HG02973 (cell line): ENCODE measurements at regions not wholly inside any gene's neighbourhood (a gene's known extent, or its start where the extent isn't known, plus 50 kb on each side); places are given as distances from the start of the nearest gene placed in this dataset.

Experiments
- ATAC-seq: cut with Tn5 transposase; IDR thresholded peaks from one replicate; pipeline ENCODE4 v1.9.1; 2021; ENCODE audit warnings: moderate library complexity; ENCODE audit not compliant: unreplicated experiment

DNA sequence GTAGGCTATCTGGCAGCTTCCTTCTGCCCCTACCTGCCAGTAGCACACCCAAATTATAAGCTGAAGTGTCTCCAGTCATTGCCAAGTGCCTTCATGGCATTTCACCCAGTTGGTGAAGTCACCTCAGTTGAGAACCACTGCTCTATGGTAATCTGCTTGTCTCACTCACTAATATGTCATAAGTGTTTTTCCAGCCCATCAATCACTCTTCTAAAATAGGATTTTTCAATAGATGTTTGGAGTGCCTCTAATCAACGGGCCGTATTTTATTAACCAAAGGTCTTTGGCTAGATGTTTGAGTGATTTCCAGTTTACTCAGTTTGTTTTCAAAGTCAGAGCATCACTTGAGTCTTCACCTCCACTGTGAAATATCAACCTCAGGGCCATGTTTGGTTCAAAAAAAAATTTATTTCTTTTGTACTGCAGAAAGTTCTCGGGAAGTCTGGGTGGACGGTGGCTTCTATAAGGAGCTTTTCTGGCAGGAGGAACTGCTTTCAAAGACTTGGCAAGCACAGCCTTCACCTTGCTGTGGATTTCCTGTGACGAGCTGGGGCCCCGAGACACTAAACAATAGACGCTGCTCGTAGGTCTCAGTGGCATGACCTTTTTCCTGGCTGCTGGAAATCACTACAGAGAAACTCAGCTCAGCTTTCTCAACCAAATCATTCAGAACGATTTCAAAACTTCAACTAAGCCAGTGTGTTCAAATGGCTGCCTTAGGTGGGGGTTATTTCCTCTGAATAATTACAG is 95.2 kb upstream of the FOXF1 start:
- ATAC-seq = no peak

DNA sequence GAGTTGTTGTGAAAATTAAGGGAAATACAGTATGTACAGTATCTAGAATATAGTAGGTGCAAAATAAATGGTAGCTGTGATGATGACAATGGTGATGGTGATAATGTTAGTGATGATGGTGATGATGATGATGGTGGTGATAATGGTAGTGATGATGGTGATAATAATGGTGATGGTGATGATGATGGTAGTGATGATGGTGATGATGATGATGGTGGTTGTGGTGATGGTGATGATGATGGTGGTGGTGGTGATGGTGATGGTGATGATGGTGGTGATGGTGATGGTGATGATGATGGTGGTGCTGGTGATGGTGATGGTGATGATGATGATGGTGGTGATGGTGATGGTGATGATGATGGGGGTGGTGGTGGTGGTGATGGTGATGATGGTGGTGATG is 91.3 kb upstream of the FOXF1 start:
- no peak for ATAC-seq

GRCh38 chr16:86419518-86419917 is 90.8 kb upstream of the FOXF1 start:
- no peak for ATAC-seq

DNA sequence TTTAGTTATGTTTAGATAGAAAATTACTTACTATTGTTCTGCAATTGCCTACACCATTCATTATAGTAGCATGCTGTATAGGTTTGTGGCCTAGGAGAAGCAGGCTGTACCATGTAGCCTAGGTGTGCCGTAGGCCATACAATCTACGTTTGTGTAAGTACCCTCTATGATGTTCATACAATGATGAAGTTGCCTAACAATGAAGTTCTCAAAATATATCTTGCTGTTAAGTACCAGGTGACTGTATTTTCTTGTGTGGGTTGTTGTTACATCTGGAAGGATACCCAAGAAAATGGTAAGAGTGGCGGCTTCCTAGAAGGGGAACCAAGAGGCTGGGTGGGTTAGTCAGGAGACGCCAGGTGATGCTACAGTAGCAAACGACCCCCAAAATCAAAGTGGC is 88.3 kb upstream of the FOXF1 start:
- no peak for ATAC-seq

DNA sequence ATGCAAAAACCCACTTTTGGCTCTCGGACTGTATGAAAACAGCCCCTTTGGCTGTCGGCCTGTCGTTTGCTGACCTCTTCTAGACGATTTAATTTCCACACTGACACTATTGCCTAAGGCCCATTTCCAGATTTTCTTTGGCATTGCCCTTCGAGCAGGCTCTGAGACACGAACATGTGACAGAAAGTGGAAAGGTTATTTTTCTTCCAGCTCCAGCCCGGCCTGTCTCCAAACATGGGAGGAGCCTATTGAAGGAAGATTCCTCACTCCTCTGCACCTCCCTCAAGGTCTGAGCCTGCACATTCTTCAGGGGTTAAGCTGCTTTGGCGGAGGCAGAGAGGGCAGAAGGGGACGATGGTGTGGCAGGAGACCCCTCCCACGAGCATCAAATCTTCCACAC is 85.9 kb upstream of the FOXF1 start:
- no peak for ATAC-seq

GRCh38 chr16:86424985-86425384 is 85.3 kb upstream of the FOXF1 start:
- ATAC-seq = no peak

GRCh38 chr16:86426063-86426642 is 84.2 kb upstream of the FOXF1 start:
- ATAC-seq = no peak

- no peak for ATAC-seq
Observed at GRCh38 chr16:86427433-86427851, 82.9 kb upstream of the FOXF1 start.

DNA sequence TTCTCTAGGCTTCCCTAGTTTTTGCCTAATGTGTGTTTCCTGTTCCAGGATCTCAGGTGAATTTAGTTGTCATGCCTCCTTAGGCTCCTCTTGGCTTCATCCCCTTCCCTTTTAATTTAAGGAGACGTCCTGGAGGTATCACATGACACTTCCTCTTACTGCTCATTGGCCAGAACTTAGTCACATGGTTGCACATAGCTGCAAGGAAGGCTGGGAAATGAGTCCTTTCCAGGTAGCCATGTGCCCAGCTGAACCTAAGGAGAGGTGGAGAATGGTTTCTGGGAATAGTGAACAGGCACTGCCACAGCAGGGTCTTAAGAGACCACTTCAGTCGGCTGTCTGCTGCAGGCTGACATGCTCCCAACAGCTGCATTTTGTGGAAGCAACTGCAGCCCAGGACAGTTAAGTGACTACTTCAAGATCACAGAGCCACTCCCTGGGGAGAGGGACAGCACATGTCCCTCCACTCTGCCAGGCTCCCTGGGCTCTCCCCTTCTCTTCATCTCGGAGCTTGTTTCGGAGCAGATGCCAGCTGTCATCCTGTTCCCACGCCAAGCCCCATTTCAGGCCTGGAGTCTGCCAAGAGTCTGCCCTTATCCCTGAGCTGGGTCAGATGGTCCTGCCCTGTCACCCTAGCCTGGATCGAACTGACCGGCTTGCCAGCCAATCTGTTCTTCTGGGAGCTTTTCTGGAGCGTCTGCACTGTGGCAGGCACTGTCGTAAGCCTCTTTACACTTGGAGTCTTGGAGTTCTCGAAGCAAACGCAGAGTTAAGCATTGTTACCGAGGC is 81.4 kb upstream of the FOXF1 start:
- ATAC-seq = no peak

GRCh38 chr16:86429663-86430062 is 80.7 kb upstream of the FOXF1 start:
- no peak for ATAC-seq

DNA sequence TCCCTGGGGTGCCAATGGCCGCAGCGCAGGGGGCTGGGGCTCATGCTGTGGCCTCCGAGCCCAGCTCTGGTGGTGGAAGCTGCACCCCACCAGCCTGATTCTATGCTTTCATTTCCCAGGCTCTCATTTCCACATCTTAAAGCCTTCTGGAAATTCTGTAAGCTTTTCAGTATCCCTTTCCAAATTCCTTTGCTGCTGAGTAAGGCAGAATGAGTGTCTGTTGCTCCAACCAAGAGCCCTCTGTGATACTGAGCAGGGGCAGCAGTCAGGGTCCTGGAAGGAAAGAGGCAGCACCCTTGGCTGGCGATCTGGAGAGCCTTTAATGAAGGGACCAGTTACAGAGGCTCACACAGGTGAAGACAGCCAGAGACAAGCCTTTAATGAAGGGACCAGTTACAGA is 79.5 kb upstream of the FOXF1 start:
- no peak for ATAC-seq

DNA sequence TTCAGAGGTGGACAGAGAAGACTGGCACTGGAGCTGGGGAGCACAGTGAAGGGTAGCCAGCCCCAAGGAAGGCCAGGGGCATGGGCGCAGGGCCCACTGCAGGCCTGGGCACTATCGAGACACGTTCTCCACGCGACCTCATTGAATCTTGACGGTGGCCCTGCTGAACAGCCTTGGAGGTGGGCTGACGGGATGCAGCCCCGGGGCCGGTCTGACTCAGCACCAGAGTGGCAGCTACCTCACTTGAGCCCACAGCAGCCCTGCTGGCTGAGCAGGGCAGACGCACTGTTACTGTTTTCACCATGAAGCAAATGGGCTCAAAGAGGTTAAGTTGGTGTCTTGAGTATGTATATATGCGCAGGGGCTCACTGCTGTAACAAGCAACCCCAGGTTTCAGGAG is 78.8 kb upstream of the FOXF1 start:
- no peak for ATAC-seq

DNA sequence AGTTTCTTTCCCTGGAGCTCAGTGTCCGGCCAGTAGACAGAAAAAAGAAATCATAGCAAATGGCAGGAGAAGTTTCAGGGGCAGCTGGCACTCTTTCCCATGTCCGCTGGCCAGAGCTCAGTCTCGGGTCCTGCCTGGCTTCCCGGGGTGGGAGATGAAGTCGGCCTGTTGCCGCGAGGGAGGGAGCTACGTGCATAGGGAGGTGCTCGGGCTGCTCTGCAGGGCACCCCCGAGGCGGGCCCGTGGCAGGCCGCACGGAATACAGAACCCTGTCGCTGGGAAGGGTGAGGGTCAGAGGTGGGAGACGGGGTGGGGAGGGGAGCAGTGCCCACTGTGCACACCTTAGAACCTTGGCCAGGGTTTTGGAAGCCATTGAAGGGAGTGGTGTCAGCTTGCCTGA is 78.3 kb upstream of the FOXF1 start:
- no peak for ATAC-seq

DNA sequence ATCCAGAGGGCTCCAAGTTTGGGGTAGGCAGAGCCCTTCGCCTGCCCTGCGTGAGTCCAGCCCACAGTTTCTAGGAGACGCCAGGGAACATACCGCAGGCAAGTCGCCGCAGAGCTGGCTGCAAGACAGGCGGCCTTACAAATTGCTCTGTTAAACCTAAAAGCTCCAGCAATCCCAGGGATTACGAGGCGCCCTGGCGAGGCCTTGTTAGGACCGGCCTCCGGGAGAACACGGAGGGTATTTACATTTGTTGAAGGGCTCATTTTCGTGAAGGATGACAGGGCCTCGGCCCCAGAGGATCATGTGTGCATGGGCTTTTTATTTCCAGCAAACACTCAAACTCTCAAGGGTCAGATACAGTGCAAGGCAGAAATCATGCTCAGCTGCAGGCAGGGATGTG is 77.6 kb upstream of the FOXF1 start:
- ATAC-seq = no peak

- no peak for ATAC-seq
Observed at GRCh38 chr16:86436466-86437185, 73.7 kb upstream of the FOXF1 start.

DNA sequence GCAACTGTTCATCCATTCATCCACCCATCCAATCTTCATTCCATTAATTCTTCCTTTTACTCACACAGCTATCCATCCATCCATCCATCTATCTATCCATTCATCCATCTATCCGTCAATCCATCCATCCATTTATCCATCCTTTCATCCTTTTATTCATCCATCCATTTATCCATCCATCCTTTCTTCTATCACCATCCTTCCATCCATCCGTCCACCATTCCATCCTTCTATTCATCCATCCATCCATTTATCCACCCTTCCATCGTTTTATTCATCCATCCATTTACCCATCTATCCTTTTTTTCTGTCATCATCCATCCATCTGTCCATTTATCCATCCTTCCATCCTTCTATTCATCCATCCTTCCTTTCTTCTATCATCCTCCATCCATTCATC is 73.0 kb upstream of the FOXF1 start:
- no peak for ATAC-seq

GRCh38 chr16:86442703-86443102 is 67.6 kb upstream of the FOXF1 start:
- no peak for ATAC-seq

GRCh38 chr16:86443508-86444147 is 66.7 kb upstream of the FOXF1 start:
- ATAC-seq = no peak

GRCh38 chr16:86444261-86444660 is 66.1 kb upstream of the FOXF1 start:
- no peak for ATAC-seq

- ATAC-seq = no peak
Observed at GRCh38 chr16:86444661-86445060, 65.7 kb upstream of the FOXF1 start.

DNA sequence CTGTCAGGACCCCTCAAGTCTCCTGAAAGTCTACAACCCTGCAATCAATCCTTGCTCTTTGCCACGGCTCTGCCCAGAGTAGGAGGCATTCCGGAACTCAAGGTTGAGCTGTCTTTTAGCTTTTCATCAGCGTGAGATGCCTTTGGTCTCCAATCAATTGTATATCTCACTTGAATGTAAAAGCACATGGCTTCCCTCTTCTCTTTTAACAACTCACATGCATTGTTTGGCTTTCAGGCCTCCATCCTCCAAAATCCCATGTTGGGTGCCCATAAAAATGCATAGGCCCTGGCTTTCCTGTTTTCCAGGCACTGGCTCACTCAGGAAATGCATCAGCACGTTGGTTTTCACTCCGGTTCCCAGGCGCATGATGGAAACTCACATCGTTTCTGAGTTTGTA is 64.0 kb upstream of the FOXF1 start:
- no peak for ATAC-seq
